GM19455 (cell line): ENCODE measurements at regions not wholly inside any gene's neighbourhood (a gene's known extent, or its start where the extent isn't known, plus 50 kb on each side); places are given as distances from the start of the nearest gene placed in this dataset.
A peak's percentile ranks its signal among the peaks of the same experiment; 100 is the strongest.
"Not testable (repeated sequence)": the region's sequence is repeated elsewhere in the genome, so short reads cannot be mapped to it uniquely, and the experiment has no call there.

Experiments used
- ATAC-seq: cut with Tn5 transposase; IDR thresholded peaks from one replicate; pipeline ENCODE4 v1.9.1; 2021; ENCODE audit not compliant: unreplicated experiment

GRCh38 chr4:49117951-49118350 is 131.9 kb downstream of the CWH43 start:
- not testable (repeated sequence) for ATAC-seq

- peak; percentile 60 for ATAC-seq
These were observed 132.5 kb downstream of the CWH43 start for GRCh38 chr4:49118379-49119212.

DNA sequence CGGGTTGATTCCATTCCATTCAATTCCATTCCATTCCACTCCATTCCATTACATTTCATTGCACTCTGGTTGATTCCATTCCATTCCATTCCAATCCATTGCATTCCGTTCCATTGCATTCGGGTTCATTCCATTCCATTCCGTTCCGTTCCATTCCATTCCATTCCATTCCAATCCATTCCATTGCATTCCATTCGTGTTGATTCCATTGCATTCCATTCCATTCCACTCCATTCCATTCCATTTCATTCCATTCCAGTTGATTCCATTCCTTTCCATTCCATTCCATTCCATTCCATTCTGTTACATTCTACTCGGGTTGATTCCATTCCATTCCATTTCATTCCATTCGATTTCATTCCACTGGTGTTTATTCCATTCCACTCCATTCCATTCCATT is 133.3 kb downstream of the CWH43 start:
- peak; percentile 11 for ATAC-seq

GRCh38 chr4:49120042-49120779 is 134.1 kb downstream of the CWH43 start:
- ATAC-seq = not testable (repeated sequence)

DNA sequence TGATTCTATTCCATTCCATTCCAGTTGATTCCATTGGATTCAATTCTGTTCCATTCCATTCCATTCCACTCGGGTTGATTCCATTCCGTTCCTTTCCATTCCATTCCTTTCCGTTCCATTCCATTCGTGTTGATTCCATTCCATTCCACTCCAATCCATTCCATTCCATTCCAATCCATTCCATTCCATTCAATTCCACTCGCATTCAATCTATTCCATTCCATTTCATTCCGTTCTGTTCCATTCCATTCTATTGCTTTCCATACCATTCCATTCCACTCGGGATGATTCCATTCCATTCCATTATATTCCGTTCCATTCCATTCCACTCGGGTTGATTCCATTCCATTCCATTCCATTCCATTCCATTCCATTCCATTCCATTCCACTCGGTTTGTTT is 134.7 kb downstream of the CWH43 start:
- ATAC-seq = not testable (repeated sequence)

DNA sequence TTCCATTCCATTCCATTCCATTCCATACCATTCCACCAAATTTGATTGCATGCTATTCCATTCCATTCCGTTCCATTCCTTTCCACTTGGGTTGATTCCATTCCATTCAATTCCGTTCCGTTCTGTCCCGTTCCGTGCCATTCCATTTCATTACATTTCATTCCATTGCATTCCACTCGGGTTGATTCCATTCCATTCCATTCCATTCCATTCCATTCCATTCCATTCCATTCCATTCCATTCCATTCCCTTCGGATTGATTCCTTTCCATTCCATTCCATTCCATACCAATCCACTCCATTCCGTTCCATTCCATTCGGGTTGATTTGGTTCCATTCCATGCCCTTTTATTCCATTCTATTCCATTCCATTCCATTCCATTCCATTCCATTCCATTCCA is 140.4 kb downstream of the CWH43 start:
- not testable (repeated sequence) for ATAC-seq

- not testable (repeated sequence) for ATAC-seq
These were observed 140.8 kb downstream of the CWH43 start for GRCh38 chr4:49126858-49127257.

DNA sequence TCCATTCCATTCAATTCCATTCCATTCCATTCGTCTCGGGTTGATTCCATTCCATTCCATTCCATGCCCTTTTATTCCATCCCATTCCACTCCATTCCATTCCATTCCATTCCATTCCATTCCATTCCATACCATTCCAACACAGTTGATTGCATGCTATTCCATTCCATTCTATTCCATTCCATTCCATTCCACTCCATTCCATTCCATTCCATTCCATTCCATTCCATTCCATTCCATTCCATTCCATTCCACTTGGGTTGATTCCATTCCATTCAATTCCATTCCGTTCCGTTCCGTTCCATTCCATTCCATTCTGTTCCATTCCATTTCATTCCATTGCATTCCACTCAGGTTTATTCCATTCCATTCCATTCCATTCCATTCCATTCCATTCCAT is 143.3 kb downstream of the CWH43 start:
- not testable (repeated sequence) for ATAC-seq

DNA sequence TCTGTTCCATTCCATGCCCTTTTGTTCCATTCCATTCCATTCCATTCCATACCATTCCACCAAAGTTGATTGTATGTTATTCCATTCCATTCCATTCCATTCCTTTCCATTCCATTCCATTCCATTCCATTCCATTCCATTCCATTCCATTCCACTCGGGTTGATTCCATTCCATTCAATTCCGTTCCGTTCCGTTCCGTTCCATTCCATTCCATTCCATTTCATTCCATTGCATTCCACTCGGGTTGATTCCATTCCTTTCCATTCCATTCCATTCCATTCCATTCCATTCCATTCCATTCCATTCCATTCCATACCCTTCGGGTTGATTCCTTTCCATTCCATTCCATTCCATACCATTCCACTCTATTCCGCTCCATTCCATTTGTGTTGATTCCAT is 143.8 kb downstream of the CWH43 start:
- not testable (repeated sequence) for ATAC-seq

DNA sequence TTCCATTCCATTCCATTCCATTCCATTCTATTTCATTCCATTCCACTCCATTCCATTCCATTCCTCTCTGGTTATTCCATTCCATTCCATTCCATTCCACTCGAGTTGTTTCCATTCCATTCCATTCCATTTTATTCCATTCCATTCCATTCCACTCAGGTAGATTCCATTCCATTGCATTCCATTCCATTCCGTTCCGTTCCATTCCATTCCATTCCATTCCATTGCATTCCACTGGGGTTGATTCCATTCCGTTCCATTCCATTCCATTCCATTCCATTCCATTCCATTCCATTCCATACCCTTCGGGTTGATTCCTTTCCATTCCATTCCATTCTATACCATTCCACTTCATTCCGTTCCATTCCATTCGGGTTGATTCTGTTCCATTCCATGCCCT is 144.6 kb downstream of the CWH43 start:
- ATAC-seq = not testable (repeated sequence)

DNA sequence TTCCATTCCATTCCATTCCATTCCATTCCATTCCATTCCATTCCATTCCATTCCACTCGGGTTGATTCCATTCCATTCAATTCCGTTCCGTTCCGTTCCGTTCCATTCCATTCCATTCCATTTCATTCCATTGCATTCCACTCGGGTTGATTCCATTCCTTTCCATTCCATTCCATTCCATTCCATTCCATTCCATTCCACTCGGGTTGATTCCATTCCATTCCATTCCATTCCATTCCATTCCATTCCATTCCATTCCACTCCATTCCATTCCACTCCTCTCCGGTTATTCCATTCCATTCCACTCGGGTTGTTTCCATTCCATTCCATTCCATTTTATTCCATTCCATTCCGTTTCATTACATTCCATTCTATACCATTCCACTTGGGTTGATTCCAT is 151.0 kb downstream of the CWH43 start:
- peak; percentile 52 for ATAC-seq

DNA sequence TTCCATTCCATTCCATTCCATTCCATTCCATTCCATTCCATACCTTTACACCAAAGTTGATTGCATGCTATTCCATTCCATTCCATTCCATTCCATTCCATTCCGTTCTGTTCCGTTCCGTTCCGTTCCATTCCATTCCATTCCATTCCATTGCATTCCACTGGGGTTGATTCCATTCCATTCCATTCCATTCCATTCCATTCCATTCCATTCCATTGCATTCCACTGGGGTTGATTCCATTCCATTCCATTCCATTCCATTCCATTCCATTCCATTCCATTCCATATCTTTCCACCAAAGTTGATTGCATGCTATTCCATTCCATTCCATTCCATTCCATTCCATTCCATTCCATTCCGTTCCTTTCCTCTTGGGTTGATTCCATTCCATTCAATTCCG is 151.9 kb downstream of the CWH43 start:
- ATAC-seq = not testable (repeated sequence)

DNA sequence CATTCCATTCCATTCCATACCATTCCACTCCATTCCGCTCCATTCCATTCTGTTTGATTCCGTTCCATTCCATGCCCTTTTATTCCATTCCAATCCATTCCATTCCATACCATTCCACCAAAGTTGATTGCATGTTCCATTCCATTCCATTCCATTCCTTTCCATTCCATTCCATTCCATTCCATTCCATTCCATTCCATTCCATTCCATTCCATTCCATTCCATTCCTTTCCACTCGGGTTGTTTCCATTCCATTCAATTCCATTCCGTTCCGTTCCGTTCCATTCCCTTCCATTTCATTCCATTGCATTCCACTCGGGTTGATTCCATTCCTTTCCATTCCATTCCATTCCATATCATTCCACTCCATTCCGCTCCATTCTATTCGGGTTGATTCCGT is 152.7 kb downstream of the CWH43 start:
- not testable (repeated sequence) for ATAC-seq

DNA sequence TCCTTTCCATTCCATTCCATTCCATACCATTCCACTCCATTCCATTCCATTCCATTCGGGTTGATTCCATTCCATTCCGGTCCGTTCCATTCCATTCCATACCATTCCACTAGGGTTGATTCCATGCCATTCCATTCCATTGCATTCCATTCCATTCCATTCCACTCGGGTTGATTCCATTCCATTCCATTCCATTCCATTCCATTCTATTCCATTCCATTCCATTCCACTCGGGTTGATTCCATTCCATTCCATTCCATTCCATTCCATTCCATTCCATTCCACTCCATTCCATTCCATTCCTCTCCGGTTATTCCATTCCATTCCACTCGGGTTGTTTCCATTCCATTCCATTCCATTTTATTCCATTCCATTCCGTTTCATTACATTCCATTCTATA is 153.4 kb downstream of the CWH43 start:
- not testable (repeated sequence) for ATAC-seq

DNA sequence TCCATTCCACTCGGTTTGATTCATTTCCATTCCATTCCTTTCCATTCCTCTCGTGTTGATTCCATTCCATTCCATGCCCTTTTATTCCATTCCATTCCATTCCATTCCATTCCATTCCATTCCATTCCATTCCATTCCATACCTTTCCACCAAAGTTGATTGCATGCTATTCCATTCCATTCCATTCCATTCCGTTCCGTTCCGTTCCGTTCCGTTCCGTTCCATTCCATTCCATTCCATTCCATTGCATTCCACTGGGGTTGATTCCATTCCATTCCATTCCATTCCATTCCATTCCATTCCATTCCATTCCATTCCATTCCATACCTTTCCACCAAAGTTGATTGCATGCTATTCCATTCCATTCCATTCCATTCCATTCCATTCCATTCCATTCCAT is 154.3 kb downstream of the CWH43 start:
- ATAC-seq = not testable (repeated sequence)

- not testable (repeated sequence) for ATAC-seq
These were observed 155.9 kb downstream of the CWH43 start for GRCh38 chr4:49141955-49142354.

GRCh38 chr4:49147143-49147542 is 161.1 kb downstream of the CWH43 start:
- peak; percentile 59 for ATAC-seq

DNA sequence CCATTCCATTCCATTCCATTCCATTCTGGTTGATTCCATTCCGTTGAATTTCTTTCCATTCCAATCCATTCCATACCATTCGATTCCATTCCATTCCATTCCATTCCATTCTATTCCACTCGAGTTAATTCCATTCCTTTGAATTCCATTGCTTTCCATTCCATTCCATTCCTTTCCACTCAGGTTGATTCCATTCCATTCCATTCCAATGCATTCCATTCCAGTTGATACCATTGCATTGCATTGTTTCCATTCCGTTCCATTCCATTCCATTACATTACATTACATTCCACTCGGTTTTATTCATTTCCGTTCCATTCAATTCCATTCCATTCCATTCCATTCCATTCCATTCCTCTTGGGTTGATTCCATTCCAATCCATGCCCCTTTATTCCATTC is 161.5 kb downstream of the CWH43 start:
- not testable (repeated sequence) for ATAC-seq

DNA sequence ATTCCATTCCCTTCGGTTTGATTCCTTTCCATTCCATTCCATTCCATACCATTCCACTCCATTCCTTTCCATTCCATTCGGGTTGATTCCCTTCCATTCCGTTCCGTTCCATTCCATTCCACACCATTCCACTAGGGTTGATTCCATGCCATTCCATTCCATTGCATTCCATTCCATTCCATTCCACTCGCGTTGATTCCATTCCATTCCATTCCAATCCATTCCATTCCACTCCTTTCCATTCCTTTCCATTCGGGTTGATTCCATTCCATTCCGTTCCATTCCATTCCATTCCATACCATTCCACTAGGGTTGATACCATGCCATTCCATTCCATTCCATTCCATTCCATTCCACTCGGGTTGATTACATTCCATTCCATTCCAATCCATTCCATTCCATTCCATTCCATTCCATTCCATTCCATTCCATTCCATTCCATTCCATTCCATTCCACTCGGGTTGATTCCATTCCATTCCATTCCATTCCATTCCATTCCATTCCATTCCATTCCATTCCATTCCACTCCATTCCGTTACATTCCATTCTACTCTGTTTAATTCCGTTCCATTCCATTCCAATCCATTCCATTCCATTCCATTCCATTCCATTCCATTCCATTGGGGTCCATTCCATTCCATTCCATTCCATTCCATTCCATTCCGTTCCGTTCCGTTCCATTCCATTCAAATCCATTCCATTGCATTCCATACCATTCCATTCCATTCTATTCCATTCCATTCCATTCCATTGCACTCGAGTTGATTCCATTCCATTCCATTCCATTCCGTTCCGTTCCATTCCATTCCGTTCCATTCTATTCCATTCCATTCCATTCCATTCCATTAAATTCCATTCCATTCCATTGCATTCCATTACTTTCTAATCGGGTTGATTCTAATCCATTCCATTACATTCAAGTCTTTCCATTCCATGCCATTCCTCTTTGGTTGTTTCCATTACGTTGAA is 163.2 kb downstream of the CWH43 start:
- peak; percentile 84 for ATAC-seq

DNA sequence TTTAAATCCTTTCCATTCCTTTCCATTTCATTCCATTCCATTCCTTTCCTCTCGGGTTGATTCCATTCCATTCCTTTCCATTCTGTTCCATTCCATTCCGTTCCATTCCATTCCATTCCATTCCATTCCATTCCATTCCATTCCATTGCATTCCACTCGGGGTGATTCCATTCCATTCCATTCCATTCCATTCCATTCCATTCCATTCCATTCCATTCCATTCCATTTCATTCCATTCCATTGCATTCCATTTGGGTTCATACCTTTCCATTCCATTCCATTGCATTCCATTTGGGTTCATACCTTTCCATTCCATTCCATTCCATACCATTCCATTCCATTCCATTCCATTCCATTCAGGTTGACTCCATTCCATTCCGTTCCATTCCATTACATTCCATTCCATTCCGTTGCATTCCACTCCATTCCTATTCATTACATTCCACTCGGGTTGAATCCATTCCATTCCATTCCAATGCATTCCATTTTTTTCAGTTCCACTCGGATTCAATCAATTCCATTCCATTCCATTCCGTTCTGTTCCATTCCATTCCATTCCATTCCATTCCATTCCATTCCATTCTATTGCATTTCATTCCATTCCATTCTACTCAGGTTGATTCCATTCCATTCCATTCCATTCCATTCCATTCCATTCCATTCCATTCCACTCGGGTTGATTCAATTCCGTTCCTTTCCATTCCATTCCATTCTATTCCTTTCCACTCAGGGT is 164.4 kb downstream of the CWH43 start:
- ATAC-seq = not testable (repeated sequence)
